Psoas muscle (tissue), 7 donors: ENCODE measurements at regions not wholly inside any gene's neighbourhood (a gene's known extent, or its start where the extent isn't known, plus 50 kb on each side); places are given as distances from the start of the nearest gene placed in this dataset.

Source experiments
- ATAC-seq, 4 donors: fragments of 200-7000 bp; cut with Tn5 transposase; one replicate each; pipeline ENCODE4 v1.9.1; 2020; ENCODE audit warnings: moderate library complexity in 3 of 4, mild to moderate bottlenecking in 2 of 4
- DNase-seq, 2 donors: peaks; one replicate each; pipeline ENCODE4 v3.0.0-alpha.2; 2020
- H3K27ac ChIP-seq: fragments of 200-600 bp; one replicate; pipeline ENCODE4 v1.8.0; 2022
- H3K27me3 ChIP-seq, 3 donors: fragments of 200-600 bp in 1 of 3; one replicate each; pipeline versions ENCODE4 v1.6.1 to v1.8.0; 2013 to 2022; ENCODE audit warnings: low read length in 2 of 3, mild to moderate bottlenecking in 2 of 3, moderate library complexity in 1 of 3; ENCODE audit not compliant: insufficient read depth in 3 of 3
- H3K36me3 ChIP-seq, 2 donors: fragments of 200-600 bp in 1 of 2; one replicate each; pipeline versions ENCODE4 v1.6.1 to v1.8.0; 2013 to 2022; ENCODE audit warnings: low read depth in 1 of 2, mild to moderate bottlenecking in 1 of 2, moderate library complexity in 1 of 2; ENCODE audit not compliant: insufficient read depth in 1 of 2
- H3K4me1 ChIP-seq: fragments of 200-600 bp; one replicate; pipeline ENCODE4 v1.8.0; 2022
- H3K4me3 ChIP-seq: fragments of 200-600 bp; one replicate; pipeline ENCODE4 v1.8.0; 2022; ENCODE audit warnings: mild to moderate bottlenecking
- H3K9me3 ChIP-seq: fragments of 200-600 bp; one replicate; pipeline ENCODE4 v1.8.0; 2022
- WGBS, 3 donors: extraction: QIAGEN DNeasy Blood & Tissue Kit; methylation state at CpG; one replicate each; pipeline versions ENCODE4 v1.1.6 to v1.1.7; 2013; 5-methylcytosine and 5-hydroxymethylcytosine counted together
- intact Hi-C, 2 donors: fragments of 100-400 bp; cut with DNase I; formaldehyde crosslinking; loops; one replicate each; pipeline versions ENCODE4 v1.11.0 to v1.14.2; 2022
- TF ChIP-seq, protein P1 (sequence below): fragments of 200-600 bp; IDR thresholded peaks from one replicate; pipeline ENCODE4 v1.8.0; 2022; ENCODE audit warnings: antibody characterized with exemption
- donor health status: healthy with polysubstance abuse.
- donor health status: DM: no; HTN: no; CAD: no; lungs with moderate emphysema.
- donor health status: Bipolar disorder and iron deficiency.
- donor health status: healthy.
- donor health status: DM: yes; HTN: yes; CAD: no.
- donor health status: DM: no; HTN: no; CAD: no.
- donor health status: DM: yes; HTN: yes; CAD: no.

GRCh38 chr12:81957631-81958030 is 198.5 kb upstream of the PPFIA2 start:
- Histone ChIP-seq H3K27ac (no peak overlapping the region), H3K9me3 (no peaks in the 10 kb centered on the region), H3K4me1 (no peaks in the 10 kb centered on the region), H3K27me3 (no peaks in the 10 kb centered on the region), H3K4me3 (no peak overlapping the region), H3K36me3 (no peaks in the 10 kb centered on the region)
- DNase-seq, result no peak
- TF ChIP-seq, protein P1, sequence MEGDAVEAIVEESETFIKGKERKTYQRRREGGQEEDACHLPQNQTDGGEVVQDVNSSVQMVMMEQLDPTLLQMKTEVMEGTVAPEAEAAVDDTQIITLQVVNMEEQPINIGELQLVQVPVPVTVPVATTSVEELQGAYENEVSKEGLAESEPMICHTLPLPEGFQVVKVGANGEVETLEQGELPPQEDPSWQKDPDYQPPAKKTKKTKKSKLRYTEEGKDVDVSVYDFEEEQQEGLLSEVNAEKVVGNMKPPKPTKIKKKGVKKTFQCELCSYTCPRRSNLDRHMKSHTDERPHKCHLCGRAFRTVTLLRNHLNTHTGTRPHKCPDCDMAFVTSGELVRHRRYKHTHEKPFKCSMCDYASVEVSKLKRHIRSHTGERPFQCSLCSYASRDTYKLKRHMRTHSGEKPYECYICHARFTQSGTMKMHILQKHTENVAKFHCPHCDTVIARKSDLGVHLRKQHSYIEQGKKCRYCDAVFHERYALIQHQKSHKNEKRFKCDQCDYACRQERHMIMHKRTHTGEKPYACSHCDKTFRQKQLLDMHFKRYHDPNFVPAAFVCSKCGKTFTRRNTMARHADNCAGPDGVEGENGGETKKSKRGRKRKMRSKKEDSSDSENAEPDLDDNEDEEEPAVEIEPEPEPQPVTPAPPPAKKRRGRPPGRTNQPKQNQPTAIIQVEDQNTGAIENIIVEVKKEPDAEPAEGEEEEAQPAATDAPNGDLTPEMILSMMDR, result no peak
- intact Hi-C loops, result no loop called here
- ATAC-seq, result no peak

- ATAC-seq (no peak), DNase-seq (no peak)
- no peaks in the 10 kb centered on the region for H3K4me1 ChIP-seq
- TF ChIP-seq, protein P1, result no peak
- no peaks in the 10 kb centered on the region for H3K27me3 ChIP-seq
- no peaks in the 10 kb centered on the region for H3K9me3 ChIP-seq
- intact Hi-C loops, result no loop called here
- no peak overlapping the region for H3K4me3 ChIP-seq
- 39 to 94% (median 91%) methylated on average over 1 of the region's 1 CpG for WGBS, 3 donors
- H3K36me3 ChIP-seq, result no peaks in the 10 kb centered on the region
- H3K27ac ChIP-seq, result no peak overlapping the region
These were observed 197.3 kb upstream of the PPFIA2 start for GRCh38 chr12:81956468-81956860.

DNA sequence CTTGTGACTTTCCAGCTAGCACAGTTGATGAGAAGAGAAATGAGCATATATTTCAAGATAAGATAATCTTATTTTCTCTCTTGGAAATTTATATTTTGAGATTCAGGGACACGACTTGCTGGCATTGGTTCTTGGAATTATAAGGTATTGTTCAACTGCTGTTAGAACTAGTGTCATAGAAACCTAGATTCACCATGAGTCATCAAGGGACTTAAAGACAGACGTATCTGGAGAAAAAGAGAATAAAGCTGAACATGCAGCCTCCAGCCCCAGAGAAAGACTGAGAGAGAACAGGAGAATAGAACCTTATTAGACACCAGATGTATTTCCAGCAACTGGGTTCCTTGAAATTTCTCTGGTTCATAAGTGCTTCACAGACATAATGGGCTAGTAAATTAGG is 194.4 kb upstream of the PPFIA2 start:
- WGBS, 3 donors, result 39 to 67% (median 46%) methylated on average over 2 of the region's 2 CpGs
- TF ChIP-seq, protein P1, result no peak

GRCh38 chr12:81950871-81951270 is 191.7 kb upstream of the PPFIA2 start:
- Histone ChIP-seq H3K27me3 (no peaks in the 10 kb centered on the region), H3K4me1 (no peaks in the 10 kb centered on the region), H3K9me3 (no peaks in the 10 kb centered on the region), H3K27ac (no peak overlapping the region), H3K4me3 (no peak overlapping the region), H3K36me3 (no peaks in the 10 kb centered on the region)
- intact Hi-C loops, result no loop called here
- ATAC-seq (no peak), DNase-seq (no peak)
- TF ChIP-seq, protein P1, result no peak
- WGBS, 3 donors, result 73 to 87% (median 80%) methylated on average over 3 of the region's 3 CpGs

More for the DNA sequence above, 194.4 kb upstream of the PPFIA2 start:
- no peaks in the 10 kb centered on the region for H3K4me1 ChIP-seq
- DNase-seq (no peak), ATAC-seq (no peak)
- H3K27ac ChIP-seq, result no peak overlapping the region
- no peaks in the 10 kb centered on the region for H3K9me3 ChIP-seq
- no peaks in the 10 kb centered on the region for H3K36me3 ChIP-seq
- no peaks in the 10 kb centered on the region for H3K27me3 ChIP-seq
- intact Hi-C loops, result no loop called here
- H3K4me3 ChIP-seq, result no peak overlapping the region

GRCh38 chr12:81949841-81950308 is 190.7 kb upstream of the PPFIA2 start:
- intact Hi-C loops, result no loop called here
- 42 to 53% (median 45%) methylated on average over 2 of the region's 2 CpGs for WGBS, 3 donors

More at GRCh38 chr12:81949841-81950308, 190.7 kb upstream of the PPFIA2 start:
- no peaks in the 10 kb centered on the region for H3K9me3 ChIP-seq
- H3K27me3 ChIP-seq, result no peaks in the 10 kb centered on the region
- TF ChIP-seq, protein P1, result no peak
- H3K36me3 ChIP-seq, result no peaks in the 10 kb centered on the region
- H3K4me1 ChIP-seq, result no peaks in the 10 kb centered on the region
- H3K4me3 ChIP-seq, result no peak overlapping the region
- H3K27ac ChIP-seq, result no peak overlapping the region
- ATAC-seq, result no peak
- no peak for DNase-seq
